ENCODE measurements at regions not wholly inside any gene's neighbourhood (a gene's known extent, or its start where the extent isn't known, plus 50 kb on each side); places are given as distances from the start of the nearest gene placed in this dataset.

- intact Hi-C loops (cut with micrococcal nuclease) = no loop called here
- no peak for TF ChIP-seq CTCF (IDR thresholded peaks at IDR 0.05)
Measured at GRCh38 chr15:35728219-35728940, 182.4 kb upstream of the DPH6 start.

GRCh38 chr15:35736150-35736549 is 190.2 kb upstream of the DPH6 start:
- ChIA-PET POLR2A (no interaction called here), CTCF (no interaction called here)
- H3K27ac Mint-ChIP-seq = no peak overlapping the region
- H3K27me3 Mint-ChIP-seq = peaks cover 4% of the 10 kb centered on the region
- intact Hi-C loops (cut with micrococcal nuclease) = no loop called here
- ATAC-seq = no peak
- no peaks in the 10 kb centered on the region for H3K4me1 Mint-ChIP-seq (ENCODE audit: low read depth)
- TF ChIP-seq CTCF (IDR thresholded peaks at IDR 0.05) = no peak
- DNase-seq = no peak
- H3K36me3 Mint-ChIP-seq (ENCODE audit: low read depth) = no peaks in the 10 kb centered on the region
- H3K4me3 Mint-ChIP-seq = no peak overlapping the region
- H3K9me3 Mint-ChIP-seq = peaks cover 1% of the 10 kb centered on the region

More at GRCh38 chr15:35728219-35728940, 182.4 kb upstream of the DPH6 start:
- no peak for DNase-seq
- ChIA-PET POLR2A (no interaction called here), CTCF (no interaction called here)
- Mint-ChIP-seq H3K36me3 (ENCODE audit: low read depth) (no peaks in the 10 kb centered on the region), H3K4me3 (no peak overlapping the region), H3K4me1 (ENCODE audit: low read depth) (no peaks in the 10 kb centered on the region), H3K27me3 (peaks cover 2% of the 10 kb centered on the region), H3K9me3 (no peaks in the 10 kb centered on the region), H3K27ac (no peak overlapping the region)
- no peak for ATAC-seq

GRCh38 chr15:35737441-35737840 is 191.5 kb upstream of the DPH6 start:
- ChIA-PET POLR2A (no interaction called here), CTCF (no interaction called here)
- H3K36me3 Mint-ChIP-seq (ENCODE audit: low read depth) = no peaks in the 10 kb centered on the region
- H3K4me3 Mint-ChIP-seq = no peak overlapping the region
- no peak for DNase-seq
- peaks cover 1% of the 10 kb centered on the region for H3K9me3 Mint-ChIP-seq
- intact Hi-C loops (cut with micrococcal nuclease) = no loop called here
- ATAC-seq = no peak
- no peak overlapping the region for H3K27ac Mint-ChIP-seq
- H3K27me3 Mint-ChIP-seq = peaks cover 4% of the 10 kb centered on the region
- TF ChIP-seq CTCF (IDR thresholded peaks at IDR 0.05) = no peak
- no peaks in the 10 kb centered on the region for H3K4me1 Mint-ChIP-seq (ENCODE audit: low read depth)

GRCh38 chr15:35738370-35738769 is 192.4 kb upstream of the DPH6 start:
- intact Hi-C loops (cut with micrococcal nuclease) = no loop called here
- Mint-ChIP-seq H3K27me3 (peaks cover 6% of the 10 kb centered on the region), H3K36me3 (ENCODE audit: low read depth) (no peaks in the 10 kb centered on the region), H3K4me3 (no peak overlapping the region), H3K4me1 (ENCODE audit: low read depth) (no peaks in the 10 kb centered on the region), H3K27ac (no peak overlapping the region), H3K9me3 (peaks cover 1% of the 10 kb centered on the region)
- POLR2A ChIA-PET = no interaction called here
- no peak for TF ChIP-seq CTCF (IDR thresholded peaks at IDR 0.05)
- ATAC-seq (no peak), DNase-seq (no peak)
- CTCF ChIA-PET = no interaction called here

GRCh38 chr15:35740761-35741160 is 194.8 kb upstream of the DPH6 start:
- ATAC-seq (no peak), DNase-seq (no peak)
- H3K4me3 Mint-ChIP-seq = no peak overlapping the region
- no peaks in the 10 kb centered on the region for H3K4me1 Mint-ChIP-seq (ENCODE audit: low read depth)
- TF ChIP-seq CTCF (IDR thresholded peaks at IDR 0.05) = no peak
- CTCF ChIA-PET = interaction anchor here (1.7 kb wide), 1 partner anchor 10 kb away, joined by 13 read pairs; no protein-coding TSS in a partner anchor
- POLR2A ChIA-PET = no interaction called here
- no peaks in the 10 kb centered on the region for H3K36me3 Mint-ChIP-seq (ENCODE audit: low read depth)
- H3K9me3 Mint-ChIP-seq = peaks cover 1% of the 10 kb centered on the region
- H3K27ac Mint-ChIP-seq = no peak overlapping the region
- peaks cover 12% of the 10 kb centered on the region for H3K27me3 Mint-ChIP-seq
- intact Hi-C loops (cut with micrococcal nuclease) = no loop called here
